ENCODE measurements at regions not wholly inside any gene's neighbourhood (a gene's known extent, or its start where the extent isn't known, plus 50 kb on each side); places are given as distances from the start of the nearest gene placed in this dataset.

DNA sequence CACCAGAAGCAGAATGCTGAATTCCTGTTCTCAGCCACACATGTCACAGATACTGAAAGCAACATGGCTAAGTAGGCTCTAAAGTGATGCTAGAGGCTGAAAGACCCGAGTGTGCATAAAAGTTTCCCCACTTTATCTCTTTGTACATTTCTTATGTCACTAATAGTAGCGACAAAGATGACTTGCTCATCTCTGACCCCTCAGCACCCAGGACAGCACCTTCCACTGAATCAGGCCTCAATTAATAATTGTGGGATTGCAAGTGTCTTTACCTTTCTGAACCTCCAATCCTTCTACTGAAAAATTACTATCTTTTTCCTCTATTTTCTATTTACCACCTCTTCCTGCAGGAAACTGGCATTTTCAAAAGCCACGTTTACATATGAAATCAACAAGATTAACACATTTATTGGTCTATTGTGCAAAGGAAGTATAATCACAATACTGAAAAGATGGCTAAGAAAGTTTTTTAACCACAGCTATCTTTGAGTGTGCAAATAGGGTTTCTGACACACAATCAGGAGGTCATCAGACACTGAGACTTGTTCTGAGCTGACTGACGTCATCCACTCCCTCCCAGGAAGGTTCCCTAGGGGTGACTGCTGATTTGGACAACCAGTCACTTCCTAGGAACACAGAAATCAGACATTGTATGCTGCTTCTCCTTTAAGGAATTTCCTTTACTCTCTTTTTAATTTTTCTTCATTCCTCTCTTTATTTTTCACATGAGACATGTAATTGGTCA, 213.9 kb upstream of the ISX start:
- TF ChIP-seq, protein P1, sequence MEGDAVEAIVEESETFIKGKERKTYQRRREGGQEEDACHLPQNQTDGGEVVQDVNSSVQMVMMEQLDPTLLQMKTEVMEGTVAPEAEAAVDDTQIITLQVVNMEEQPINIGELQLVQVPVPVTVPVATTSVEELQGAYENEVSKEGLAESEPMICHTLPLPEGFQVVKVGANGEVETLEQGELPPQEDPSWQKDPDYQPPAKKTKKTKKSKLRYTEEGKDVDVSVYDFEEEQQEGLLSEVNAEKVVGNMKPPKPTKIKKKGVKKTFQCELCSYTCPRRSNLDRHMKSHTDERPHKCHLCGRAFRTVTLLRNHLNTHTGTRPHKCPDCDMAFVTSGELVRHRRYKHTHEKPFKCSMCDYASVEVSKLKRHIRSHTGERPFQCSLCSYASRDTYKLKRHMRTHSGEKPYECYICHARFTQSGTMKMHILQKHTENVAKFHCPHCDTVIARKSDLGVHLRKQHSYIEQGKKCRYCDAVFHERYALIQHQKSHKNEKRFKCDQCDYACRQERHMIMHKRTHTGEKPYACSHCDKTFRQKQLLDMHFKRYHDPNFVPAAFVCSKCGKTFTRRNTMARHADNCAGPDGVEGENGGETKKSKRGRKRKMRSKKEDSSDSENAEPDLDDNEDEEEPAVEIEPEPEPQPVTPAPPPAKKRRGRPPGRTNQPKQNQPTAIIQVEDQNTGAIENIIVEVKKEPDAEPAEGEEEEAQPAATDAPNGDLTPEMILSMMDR (conservative IDR thresholded peaks at IDR 0.05 in 1 of 2, IDR thresholded peaks at IDR 0.05 in 1 of 2; ENCODE audit: low read depth in 1 of 2, low read length in 2 of 2): no peak
- no peak for TF ChIP-seq EZH2 (IDR thresholded peaks at IDR 0.05; ENCODE audit: low read length, missing control alignments)
